ENCODE measurements at regions not wholly inside any gene's neighbourhood (a gene's known extent, or its start where the extent isn't known, plus 50 kb on each side); places are given as distances from the start of the nearest gene placed in this dataset.
A peak's percentile ranks its signal among the peaks of the same experiment; 100 is the strongest.

DNA sequence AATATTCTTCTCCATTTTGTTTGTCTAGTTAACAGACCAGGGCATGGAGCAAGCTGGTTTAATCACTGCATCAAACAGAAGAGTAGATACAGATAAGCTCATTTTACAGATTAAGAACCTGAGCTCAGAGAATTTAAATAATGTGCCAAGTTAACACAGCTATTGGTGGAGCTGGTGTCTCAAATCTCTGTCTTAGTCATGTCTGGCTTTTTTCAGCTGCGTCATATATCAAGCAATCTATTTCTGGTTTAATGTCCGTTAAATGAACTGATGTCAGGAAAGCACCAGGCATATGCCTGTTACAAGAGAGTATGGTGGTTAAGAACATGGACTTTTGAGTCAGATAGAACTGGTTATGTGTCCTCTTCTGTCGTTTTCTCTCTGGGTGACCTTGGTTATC lies 79.8 kb upstream of the ADGRA3 start (continued):
- TF ChIP-seq CEBPZ (IDR thresholded peaks at IDR 0.05; ENCODE audit: low read depth, low read length): no peak
- TF ChIP-seq BMI1 (IDR thresholded peaks at IDR 0.05; ENCODE audit: borderline replicate concordance): no peak
- no peak for TF ChIP-seq ZNF384 (IDR thresholded peaks at IDR 0.05; ENCODE audit: borderline replicate concordance, low read depth, low read length)
- TF ChIP-seq ZNF207 (IDR thresholded peaks at IDR 0.05; ENCODE audit: borderline replicate concordance): no peak
- no peak for TF ChIP-seq PAX8 (IDR thresholded peaks at IDR 0.05)
- no peak for TF ChIP-seq CHD1 (IDR thresholded peaks at IDR 0.05; ENCODE audit: low read depth, low read length)
- no peak for TF ChIP-seq KLF5 (IDR thresholded peaks at IDR 0.05; ENCODE audit: partially characterized antibody)
- TF ChIP-seq MEF2B (IDR thresholded peaks at IDR 0.05; ENCODE audit: partially characterized antibody, poor library complexity, severe bottlenecking): peak; percentile 86
- TF ChIP-seq POLR2A (IDR thresholded peaks at IDR 0.05; ENCODE audit: low read depth, low read length): no peak
- no peak for TF ChIP-seq HDGF (IDR thresholded peaks at IDR 0.05)
- no peak for TF ChIP-seq ZZZ3 (IDR thresholded peaks at IDR 0.05; ENCODE audit: control insufficient read depth, insufficient read length, low read depth)
- TF ChIP-seq TCF7 (IDR thresholded peaks at IDR 0.05; ENCODE audit: borderline replicate concordance): no peak
- TF ChIP-seq HDAC2 (IDR thresholded peaks at IDR 0.05): no peak
- TF ChIP-seq ZNF217 (IDR thresholded peaks at IDR 0.05): no peak
- TF ChIP-seq PRDM15 (CRISPR knock-in tag; IDR thresholded peaks at IDR 0.05): no peak
- TF ChIP-seq SIX5 (IDR thresholded peaks at IDR 0.05; ENCODE audit: low read depth, low read length, severe bottlenecking): no peak
- no peak for TF ChIP-seq ATF3 (IDR thresholded peaks at IDR 0.05; ENCODE audit: borderline replicate concordance, extremely low read depth, low read depth, low read length)
- no peak for TF ChIP-seq MXI1 (IDR thresholded peaks at IDR 0.05; ENCODE audit: low read depth, low read length)
- TF ChIP-seq BCLAF1 (IDR thresholded peaks at IDR 0.05): no peak

Data from GM12878 (cell line).